ENCODE measurements at regions not wholly inside any gene's neighbourhood (a gene's known extent, or its start where the extent isn't known, plus 50 kb on each side); places are given as distances from the start of the nearest gene placed in this dataset.

DNA sequence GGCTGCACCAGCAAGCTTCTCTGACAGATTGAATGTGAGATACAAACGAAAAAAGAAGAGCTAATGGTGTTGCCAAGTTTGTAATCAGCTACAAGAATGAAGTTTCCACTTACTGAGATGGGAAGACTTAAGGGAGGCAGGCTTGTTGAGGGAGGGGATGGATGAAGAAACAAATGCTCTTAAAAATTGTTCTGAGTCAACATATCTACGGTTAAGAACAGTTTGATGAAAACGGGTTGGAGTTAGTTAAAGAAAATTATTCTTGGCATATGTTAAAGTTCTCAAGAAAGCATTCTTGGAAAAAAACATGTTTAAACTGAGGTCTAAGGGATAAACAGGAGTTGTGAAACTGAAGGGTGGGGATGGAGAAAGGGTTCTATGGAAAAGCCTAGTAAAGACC, 816.3 kb upstream of the HS3ST1 start:
- TF ChIP-seq, protein P1, sequence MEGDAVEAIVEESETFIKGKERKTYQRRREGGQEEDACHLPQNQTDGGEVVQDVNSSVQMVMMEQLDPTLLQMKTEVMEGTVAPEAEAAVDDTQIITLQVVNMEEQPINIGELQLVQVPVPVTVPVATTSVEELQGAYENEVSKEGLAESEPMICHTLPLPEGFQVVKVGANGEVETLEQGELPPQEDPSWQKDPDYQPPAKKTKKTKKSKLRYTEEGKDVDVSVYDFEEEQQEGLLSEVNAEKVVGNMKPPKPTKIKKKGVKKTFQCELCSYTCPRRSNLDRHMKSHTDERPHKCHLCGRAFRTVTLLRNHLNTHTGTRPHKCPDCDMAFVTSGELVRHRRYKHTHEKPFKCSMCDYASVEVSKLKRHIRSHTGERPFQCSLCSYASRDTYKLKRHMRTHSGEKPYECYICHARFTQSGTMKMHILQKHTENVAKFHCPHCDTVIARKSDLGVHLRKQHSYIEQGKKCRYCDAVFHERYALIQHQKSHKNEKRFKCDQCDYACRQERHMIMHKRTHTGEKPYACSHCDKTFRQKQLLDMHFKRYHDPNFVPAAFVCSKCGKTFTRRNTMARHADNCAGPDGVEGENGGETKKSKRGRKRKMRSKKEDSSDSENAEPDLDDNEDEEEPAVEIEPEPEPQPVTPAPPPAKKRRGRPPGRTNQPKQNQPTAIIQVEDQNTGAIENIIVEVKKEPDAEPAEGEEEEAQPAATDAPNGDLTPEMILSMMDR (IDR thresholded peaks at IDR 0.05): no peak
- no peak for TF ChIP-seq POLR2A (IDR thresholded peaks at IDR 0.05)
